Testis (tissue), 2 donors: ENCODE measurements at regions not wholly inside any gene's neighbourhood (a gene's known extent, or its start where the extent isn't known, plus 50 kb on each side); places are given as distances from the start of the nearest gene placed in this dataset.

Source experiments
- DNase-seq: peaks from one replicate; pipeline ENCODE4 v3.0.0-alpha.2; 2019
- H3K27ac ChIP-seq, 2 donors: fragments of 200-600 bp; sonication (generic); one replicate each; pipeline ENCODE4 v1.5.1; 2019
- H3K27me3 ChIP-seq: fragments of 200-600 bp; sonication (generic); one replicate; pipeline ENCODE4 v1.5.1; 2019
- H3K36me3 ChIP-seq: fragments of 200-600 bp; sonication (generic); one replicate; pipeline ENCODE4 v1.5.1; 2017; ENCODE audit warnings: low read depth; ENCODE audit errors: missing control alignments
- H3K4me1 ChIP-seq: fragments of 200-600 bp; sonication (generic); one replicate; pipeline ENCODE4 v1.5.1; 2019
- H3K4me3 ChIP-seq, 2 donors: fragments of 200-600 bp; sonication (generic); one replicate each; pipeline ENCODE4 v1.5.1; 2017 to 2019
- H3K9me3 ChIP-seq: fragments of 200-600 bp; sonication (generic); one replicate; pipeline ENCODE4 v1.5.1; 2017
- CTCF ChIP-seq, 3 experiments: fragments of 450-650 bp in 2 of 3; fragments of 200-600 bp in 1 of 3; sonication (generic) in 1 of 3; IDR thresholded peaks; one replicate each; pipeline ENCODE4 v1.5.1; 2016 to 2019; ENCODE audit warnings: antibody characterized with exemption in 3 of 3, mild to moderate bottlenecking in 2 of 3, moderate library complexity in 1 of 3
- POLR2A ChIP-seq: fragments of 450-650 bp; IDR thresholded peaks from one replicate; pipeline ENCODE4 v1.6.1; 2017; ENCODE audit warnings: antibody characterized with exemption, mild to moderate bottlenecking, moderate library complexity
- WGBS, 2 donors: methylation state at CpG; one replicate each; pipeline ENCODE4 v1.1.5; 2018; 5-methylcytosine and 5-hydroxymethylcytosine counted together
- intact Hi-C: fragments of 100-400 bp; cut with DNase I; formaldehyde crosslinking; loops from one replicate; pipeline ENCODE4 v1.15.1; 2023; ENCODE audit warnings: low total_unique reads

GRCh38 chr4:58679051-58679450 is 1568.9 kb upstream of the IGFBP7 start:
- Histone ChIP-seq H3K36me3 (no peaks in the 10 kb centered on the region), H3K9me3 (no peaks in the 10 kb centered on the region), H3K4me1 (no peaks in the 10 kb centered on the region), H3K4me3 (no peak overlapping the region), H3K27me3 (no peaks in the 10 kb centered on the region), H3K27ac (no peak overlapping the region)
- 61 to 65% methylated on average over 2 of the region's 2 CpGs for WGBS, 2 donors
- intact Hi-C loops: no loop called here
- TF ChIP-seq POLR2A (no peak), CTCF (IDR thresholded peaks at IDR 0.05) (no peak)
- DNase-seq: no peak

- peak overlapping the region; percentile 27 to 63 for H3K27ac ChIP-seq
- H3K9me3 ChIP-seq: no peaks in the 10 kb centered on the region
- intact Hi-C loops: no loop called here
- no peaks in the 10 kb centered on the region for H3K27me3 ChIP-seq
- TF ChIP-seq CTCF (IDR thresholded peaks at IDR 0.05) (no peak), POLR2A (no peak)
- no peaks in the 10 kb centered on the region for H3K36me3 ChIP-seq
- H3K4me3 ChIP-seq: no peak overlapping the region
- DNase-seq: no peak
- H3K4me1 ChIP-seq: peaks cover 7% of the 10 kb centered on the region
These were observed 1559.6 kb upstream of the IGFBP7 start for GRCh38 chr4:58669783-58670182.

GRCh38 chr4:58665649-58666048 is 1555.5 kb upstream of the IGFBP7 start:
- no peak for DNase-seq
- WGBS, 2 donors: 80 to 84% methylated on average over 3 of the region's 3 CpGs
- no peak for TF ChIP-seq CTCF (IDR thresholded peaks at IDR 0.05)
- no peak for TF ChIP-seq POLR2A
- H3K4me1 ChIP-seq: peaks cover 7% of the 10 kb centered on the region
- no peaks in the 10 kb centered on the region for H3K27me3 ChIP-seq
- no peak overlapping the region for H3K4me3 ChIP-seq
- intact Hi-C loops: no loop called here
- no peaks in the 10 kb centered on the region for H3K9me3 ChIP-seq
- H3K27ac ChIP-seq: no peak overlapping the region
- H3K36me3 ChIP-seq: no peaks in the 10 kb centered on the region

- Histone ChIP-seq H3K4me3 (no peak overlapping the region), H3K27me3 (no peaks in the 10 kb centered on the region), H3K36me3 (no peaks in the 10 kb centered on the region), H3K4me1 (no peaks in the 10 kb centered on the region), H3K9me3 (no peaks in the 10 kb centered on the region), H3K27ac (no peak overlapping the region)
- 67 to 68% methylated on average over 2 of the region's 2 CpGs for WGBS, 2 donors
- no peak for DNase-seq
- intact Hi-C loops: no loop called here
- no peak for TF ChIP-seq CTCF (IDR thresholded peaks at IDR 0.05)
These were observed 1548.5 kb upstream of the IGFBP7 start for GRCh38 chr4:58658701-58659100.

GRCh38 chr4:58653251-58653650 is 1543.1 kb upstream of the IGFBP7 start:
- Histone ChIP-seq H3K27ac (no peak overlapping the region), H3K4me1 (no peaks in the 10 kb centered on the region), H3K27me3 (no peaks in the 10 kb centered on the region), H3K9me3 (no peaks in the 10 kb centered on the region), H3K36me3 (no peaks in the 10 kb centered on the region), H3K4me3 (no peak overlapping the region)
- no peak for DNase-seq
- no peak for TF ChIP-seq POLR2A
- TF ChIP-seq CTCF (IDR thresholded peaks at IDR 0.05): no peak
- WGBS, 2 donors: 75 to 83% methylated on average over 1 of the region's 1 CpG
- intact Hi-C loops: no loop called here
